PC-9 (cell line): ENCODE measurements at regions not wholly inside any gene's neighbourhood (a gene's known extent, or its start where the extent isn't known, plus 50 kb on each side); places are given as distances from the start of the nearest gene placed in this dataset.

Experiments
- BruUV-seq: library from RNA; stranded (reverse); fragments of 400-500 nt; replicated peaks from 2 replicates; lab custom pipeline; 2021; lab: Mats Ljungman, UMichigan
- CTCF ChIA-PET: fragments of 300-600 bp; sonication (Branson Sonifier 250); formaldehyde crosslinking; loops from one replicate; lab custom pipeline; 2022; ENCODE audit warnings: antibody characterized with exemption; lab: Charles Lee
- POLR2A ChIA-PET: fragments of 300-600 bp; sonication (Branson Sonifier 250); formaldehyde crosslinking; loops from one replicate; lab custom pipeline; 2022; ENCODE audit warnings: antibody characterized with exemption; ENCODE audit not compliant: unreplicated experiment; lab: Charles Lee
- DNase-seq, 2 experiments: peaks; one replicate each; pipeline versions ENCODE4 v3.0.0 to v3.0.0-alpha.2; 2015 to 2022; ENCODE audit warnings: mixed read lengths in 1 of 2
- H2AFZ ChIP-seq: fragments of 200-600 bp; sonication (generic); 2 replicates; pipeline ENCODE4 v1.8.1; 2017; ENCODE audit warnings: antibody characterized with exemption
- H3F3A ChIP-seq: fragments of 200-600 bp; sonication (generic); 2 replicates; pipeline ENCODE4 v1.8.1; 2017; ENCODE audit warnings: antibody characterized with exemption, mild to moderate bottlenecking, low read depth; ENCODE audit not compliant: insufficient read depth
- H3K27ac ChIP-seq: fragments of 200-600 bp; sonication (generic); 2 replicates; pipeline ENCODE4 v1.6.1; 2016; ENCODE audit warnings: mixed run types
- H3K27me3 ChIP-seq: fragments of 200-600 bp; sonication (generic); 2 replicates; pipeline ENCODE4 v1.6.1; 2016; ENCODE audit warnings: low read depth, mixed run types; ENCODE audit not compliant: insufficient read depth
- H3K36me3 ChIP-seq: fragments of 200-600 bp; sonication (generic); 2 replicates; pipeline ENCODE4 v1.6.1; 2016; ENCODE audit warnings: low read depth, mixed run types
- H3K4me1 ChIP-seq: fragments of 200-600 bp; sonication (generic); replicated peaks from 2 replicates; pipeline ENCODE4 v1.6.1; 2016; ENCODE audit warnings: mixed run types; ENCODE audit not compliant: insufficient read depth
- H3K4me2 ChIP-seq: fragments of 200-600 bp; sonication (generic); 2 replicates; pipeline ENCODE4 v1.6.1; 2017; ENCODE audit warnings: mixed run types
- H3K4me3 ChIP-seq: fragments of 200-600 bp; sonication (generic); 2 replicates; pipeline ENCODE4 v1.6.1; 2016; ENCODE audit warnings: mixed run types
- H3K79me2 ChIP-seq: fragments of 200-600 bp; sonication (generic); 2 replicates; pipeline ENCODE4 v1.6.1; 2017; ENCODE audit warnings: low read depth, mixed run types
- H3K9me2 ChIP-seq: fragments of 200-600 bp; sonication (generic); 2 replicates; pipeline ENCODE4 v1.8.1; 2017; ENCODE audit warnings: mild to moderate bottlenecking; ENCODE audit not compliant: insufficient read depth
- H3K9me3 ChIP-seq: fragments of 200-600 bp; sonication (generic); 2 replicates; pipeline ENCODE4 v1.8.1; 2016; ENCODE audit warnings: low read depth; ENCODE audit not compliant: insufficient read depth
- H4K20me1 ChIP-seq: fragments of 200-600 bp; sonication (generic); 2 replicates; pipeline ENCODE4 v1.8.1; 2017; ENCODE audit not compliant: insufficient read depth
- EZH2 ChIP-seq: fragments of 200-600 bp; sonication (generic); IDR thresholded peaks from 2 replicates; pipeline ENCODE4 v1.8.0; 2017; ENCODE audit warnings: antibody characterized with exemption, low read depth
- intact Hi-C: fragments of 100-400 bp; cut with micrococcal nuclease; formaldehyde crosslinking; loops from one replicate; pipeline ENCODE4 v1.10.0; 2022; ENCODE audit not compliant: unreplicated experiment
- TF ChIP-seq, protein P1 (sequence below): fragments of 200-600 bp; sonication (generic); conservative IDR thresholded peaks from 2 replicates; pipeline ENCODE4 v1.6.1; 2017; ENCODE audit warnings: mixed run types, antibody characterized with exemption, mild to moderate bottlenecking, moderate library complexity

DNA sequence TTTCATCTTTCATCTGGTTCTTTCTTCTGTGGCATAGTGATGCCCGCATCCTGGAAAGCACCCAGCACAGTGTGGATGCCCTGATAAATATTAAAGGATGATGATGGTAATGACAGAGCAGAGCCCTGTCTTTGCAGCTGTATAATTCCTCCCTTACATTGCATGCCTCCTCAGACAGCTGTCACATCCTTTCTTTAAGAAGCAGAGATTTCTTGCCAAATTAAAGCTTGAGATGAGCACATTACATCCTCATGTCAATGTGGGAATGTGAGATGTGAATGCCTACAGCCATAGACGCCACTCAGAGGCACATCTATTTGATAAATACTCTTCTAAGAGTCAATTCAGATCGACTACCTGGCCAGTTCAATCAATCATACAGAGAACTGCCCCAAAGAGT, 642.0 kb downstream of the ZNF385D start:
- Histone ChIP-seq H3K79me2 (no peaks in the 10 kb centered on the region), H3K4me3 (no peak overlapping the region), H3K27ac (no peak overlapping the region), H3K9me3 (no peaks in the 10 kb centered on the region), H3F3A (no peaks in the 10 kb centered on the region), H2AFZ (no peak overlapping the region), H3K4me1 (no peaks in the 10 kb centered on the region), H4K20me1 (no peaks in the 10 kb centered on the region; the same call in 1 of the 2 replicates), H3K4me2 (no peak overlapping the region), H3K9me2 (no peaks in the 10 kb centered on the region), H3K27me3 (no peaks in the 10 kb centered on the region), H3K36me3 (no peaks in the 10 kb centered on the region)
- CTCF ChIA-PET = no interaction called here
- DNase-seq = no peak
- TF ChIP-seq, protein P1, sequence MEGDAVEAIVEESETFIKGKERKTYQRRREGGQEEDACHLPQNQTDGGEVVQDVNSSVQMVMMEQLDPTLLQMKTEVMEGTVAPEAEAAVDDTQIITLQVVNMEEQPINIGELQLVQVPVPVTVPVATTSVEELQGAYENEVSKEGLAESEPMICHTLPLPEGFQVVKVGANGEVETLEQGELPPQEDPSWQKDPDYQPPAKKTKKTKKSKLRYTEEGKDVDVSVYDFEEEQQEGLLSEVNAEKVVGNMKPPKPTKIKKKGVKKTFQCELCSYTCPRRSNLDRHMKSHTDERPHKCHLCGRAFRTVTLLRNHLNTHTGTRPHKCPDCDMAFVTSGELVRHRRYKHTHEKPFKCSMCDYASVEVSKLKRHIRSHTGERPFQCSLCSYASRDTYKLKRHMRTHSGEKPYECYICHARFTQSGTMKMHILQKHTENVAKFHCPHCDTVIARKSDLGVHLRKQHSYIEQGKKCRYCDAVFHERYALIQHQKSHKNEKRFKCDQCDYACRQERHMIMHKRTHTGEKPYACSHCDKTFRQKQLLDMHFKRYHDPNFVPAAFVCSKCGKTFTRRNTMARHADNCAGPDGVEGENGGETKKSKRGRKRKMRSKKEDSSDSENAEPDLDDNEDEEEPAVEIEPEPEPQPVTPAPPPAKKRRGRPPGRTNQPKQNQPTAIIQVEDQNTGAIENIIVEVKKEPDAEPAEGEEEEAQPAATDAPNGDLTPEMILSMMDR = no peak
- no peak for TF ChIP-seq EZH2
- intact Hi-C loops = no loop called here
- BruUV-seq = no TSS peak
- POLR2A ChIA-PET = no interaction called here

DNA sequence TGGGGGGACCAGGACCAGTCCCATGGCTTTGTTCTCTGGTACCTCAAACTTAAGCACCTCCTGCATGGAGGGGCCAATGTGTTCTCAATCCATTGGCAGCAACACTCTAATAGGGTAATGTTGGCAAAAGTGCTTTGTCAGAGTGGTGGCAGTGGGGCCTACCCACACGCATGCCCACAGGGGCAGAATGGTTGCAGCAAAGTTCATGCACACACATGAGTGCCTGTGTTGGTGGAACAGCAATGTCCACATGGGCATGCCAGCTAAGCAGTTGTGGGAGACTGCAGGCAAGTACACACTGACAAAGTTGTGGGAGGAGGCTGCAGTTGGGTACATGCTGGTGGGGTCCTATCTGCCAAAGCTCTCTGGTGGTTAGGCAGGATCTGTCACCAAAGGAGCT, 645.2 kb downstream of the ZNF385D start:
- Histone ChIP-seq H3K27ac (no peak overlapping the region), H3K4me2 (no peak overlapping the region), H4K20me1 (no peaks in the 10 kb centered on the region), H3K9me2 (no peaks in the 10 kb centered on the region), H3F3A (no peaks in the 10 kb centered on the region), H3K36me3 (no peaks in the 10 kb centered on the region), H3K4me3 (no peak overlapping the region), H2AFZ (no peak overlapping the region), H3K4me1 (no peaks in the 10 kb centered on the region), H3K27me3 (no peaks in the 10 kb centered on the region), H3K9me3 (no peaks in the 10 kb centered on the region), H3K79me2 (no peaks in the 10 kb centered on the region)
- BruUV-seq = no TSS peak
- TF ChIP-seq EZH2 = no peak
- TF ChIP-seq, protein P1 = no peak
- no peak for DNase-seq
- ChIA-PET POLR2A (no interaction called here), CTCF (no interaction called here)
- intact Hi-C loops = no loop called here

DNA sequence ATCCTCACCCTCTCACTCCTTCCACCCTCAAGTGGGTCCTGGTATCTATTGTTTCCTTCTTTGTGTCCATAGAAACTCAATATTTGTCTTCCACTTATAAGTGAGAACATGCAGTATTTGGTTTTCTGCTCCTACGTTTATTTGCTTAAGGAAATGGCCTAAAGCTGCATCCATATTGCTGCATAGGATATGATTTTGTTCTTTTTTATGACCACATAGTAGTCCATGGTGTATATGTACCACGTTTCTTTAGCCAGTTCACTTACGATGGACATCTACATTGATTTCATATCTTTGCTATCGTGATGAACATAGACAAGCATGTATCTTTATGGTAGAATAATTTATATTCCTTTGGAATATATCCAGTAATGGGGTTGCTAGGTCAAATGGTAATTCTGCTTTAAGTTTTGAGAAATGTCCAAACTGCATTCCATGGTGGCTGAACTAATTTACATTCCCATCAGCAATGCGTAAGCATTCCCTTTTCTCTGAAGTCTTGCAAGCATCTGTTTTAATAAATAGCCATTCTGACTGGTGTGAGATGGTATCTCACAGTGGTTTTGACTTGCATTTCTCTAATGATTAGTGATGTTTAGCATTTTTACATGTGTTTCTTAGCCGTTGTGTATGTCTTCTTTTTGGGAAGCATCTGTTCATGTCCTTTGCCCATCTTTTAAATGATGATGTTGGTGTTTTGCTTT, 650.2 kb downstream of the ZNF385D start:
- H3F3A ChIP-seq = no peaks in the 10 kb centered on the region
- no TSS peak for BruUV-seq
- H3K79me2 ChIP-seq = no peaks in the 10 kb centered on the region
- no peaks in the 10 kb centered on the region for H3K36me3 ChIP-seq
- TF ChIP-seq EZH2 = no peak
- no peak overlapping the region for H3K27ac ChIP-seq
- no peaks in the 10 kb centered on the region for H4K20me1 ChIP-seq
- DNase-seq = no peak
- no peaks in the 10 kb centered on the region for H3K27me3 ChIP-seq
- no peaks in the 10 kb centered on the region; the same call in 1 of the 2 replicates for H3K9me2 ChIP-seq
- no peaks in the 10 kb centered on the region for H3K4me1 ChIP-seq
- ChIA-PET CTCF (no interaction called here), POLR2A (no interaction called here)
- H3K9me3 ChIP-seq = no peaks in the 10 kb centered on the region
- no peak overlapping the region for H3K4me2 ChIP-seq
- intact Hi-C loops = no loop called here
- H3K4me3 ChIP-seq = no peak overlapping the region
- H2AFZ ChIP-seq = no peak overlapping the region

DNA sequence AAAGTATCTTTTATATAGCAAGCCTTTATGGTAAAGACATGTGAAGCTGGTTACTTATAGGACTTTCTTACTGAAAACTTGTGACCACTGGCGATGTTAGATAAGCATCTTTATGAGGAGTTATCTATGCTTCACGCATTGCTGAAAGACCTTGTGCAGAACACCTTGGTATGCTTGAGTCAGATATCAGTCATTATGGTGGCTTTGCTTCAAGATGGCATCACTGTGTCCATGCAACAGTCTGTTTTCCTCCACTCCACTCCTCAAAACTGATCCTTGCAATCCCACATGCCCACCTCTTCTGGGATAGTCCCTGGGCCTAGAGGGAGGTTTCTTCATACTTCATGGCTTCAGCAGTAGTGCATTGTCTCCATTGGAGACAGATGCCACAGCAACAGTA, 656.3 kb downstream of the ZNF385D start:
- Histone ChIP-seq H3K9me2 (no peaks in the 10 kb centered on the region; the same call in 1 of the 2 replicates), H3K4me2 (no peak overlapping the region), H3K4me3 (no peak overlapping the region), H3F3A (no peaks in the 10 kb centered on the region), H3K36me3 (no peaks in the 10 kb centered on the region), H3K27me3 (no peaks in the 10 kb centered on the region), H3K79me2 (no peaks in the 10 kb centered on the region), H3K27ac (no peak overlapping the region), H3K4me1 (no peaks in the 10 kb centered on the region), H2AFZ (no peak overlapping the region), H4K20me1 (no peaks in the 10 kb centered on the region), H3K9me3 (no peaks in the 10 kb centered on the region)
- intact Hi-C loops = no loop called here
- DNase-seq = no peak
- CTCF ChIA-PET = no interaction called here
- POLR2A ChIA-PET = no interaction called here
- BruUV-seq = no TSS peak
- no peak for TF ChIP-seq EZH2
- TF ChIP-seq, protein P1 = no peak
